ENCODE measurements at regions not wholly inside any gene's neighbourhood (a gene's known extent, or its start where the extent isn't known, plus 50 kb on each side); places are given as distances from the start of the nearest gene placed in this dataset.

- TF ChIP-seq EZH2 (IDR thresholded peaks at IDR 0.05; ENCODE audit: low read length, missing control alignments) (no peak), CTCF (conservative IDR thresholded peaks at IDR 0.05 in 1 of 2, IDR thresholded peaks at IDR 0.05 in 1 of 2; ENCODE audit: low read depth in 1 of 2, low read length in 2 of 2) (no peak)
Measured at GRCh38 chr2:120471166-120471565, 125.2 kb downstream of the INHBB start.
